ENCODE measurements at regions not wholly inside any gene's neighbourhood (a gene's known extent, or its start where the extent isn't known, plus 50 kb on each side); places are given as distances from the start of the nearest gene placed in this dataset.

GRCh38 chr7:35390146-35390545 is 136.2 kb upstream of the TBX20 start:
- DNase-seq (ENCODE audit: low read depth), result no peak
- no peak for TF ChIP-seq CTCF (IDR thresholded peaks at IDR 0.05; ENCODE audit: insufficient read depth, low read depth, low read length, missing control alignments)
- no peak overlapping the region for H3K4me3 ChIP-seq (ENCODE audit: low read length)

- DNase-seq (ENCODE audit: low read depth), result peak; percentile 54
- TF ChIP-seq CTCF (IDR thresholded peaks at IDR 0.05; ENCODE audit: insufficient read depth, low read depth, low read length, missing control alignments), result no peak
- no peak overlapping the region for H3K4me3 ChIP-seq (ENCODE audit: low read length)
These were observed 135.7 kb upstream of the TBX20 start for GRCh38 chr7:35389636-35390035.

GRCh38 chr7:35386816-35387706 is 133.2 kb upstream of the TBX20 start:
- no peak for DNase-seq (ENCODE audit: low read depth)
- TF ChIP-seq CTCF (IDR thresholded peaks at IDR 0.05; ENCODE audit: insufficient read depth, low read depth, low read length, missing control alignments), result no peak
- H3K4me3 ChIP-seq (ENCODE audit: low read length), result no peak overlapping the region

- DNase-seq (ENCODE audit: low read depth), result no peak
- TF ChIP-seq CTCF (IDR thresholded peaks at IDR 0.05; ENCODE audit: insufficient read depth, low read depth, low read length, missing control alignments), result no peak
- H3K4me3 ChIP-seq (ENCODE audit: low read length), result no peak overlapping the region
These were observed 132.3 kb upstream of the TBX20 start for GRCh38 chr7:35386082-35386815.

- DNase-seq (ENCODE audit: low read depth), result no peak
- no peak overlapping the region for H3K4me3 ChIP-seq (ENCODE audit: low read length)
- TF ChIP-seq CTCF (IDR thresholded peaks at IDR 0.05; ENCODE audit: insufficient read depth, low read depth, low read length, missing control alignments), result no peak
These were observed 131.1 kb upstream of the TBX20 start for GRCh38 chr7:35384761-35385700.

- no peak overlapping the region for H3K4me3 ChIP-seq (ENCODE audit: low read length)
- TF ChIP-seq CTCF (IDR thresholded peaks at IDR 0.05; ENCODE audit: insufficient read depth, low read depth, low read length, missing control alignments), result no peak
- DNase-seq (ENCODE audit: low read depth), result peak; percentile 23
These were observed 126.9 kb upstream of the TBX20 start for GRCh38 chr7:35380739-35381224.

Measured in epithelial cell of esophagus (primary cell).